SHP77 (cell line): ENCODE measurements at regions not wholly inside any gene's neighbourhood (a gene's known extent, or its start where the extent isn't known, plus 50 kb on each side); places are given as distances from the start of the nearest gene placed in this dataset.

ENCODE experiments used
- DNase-seq, 2 experiments: peaks; one replicate each; lab custom pipeline; 2025; lab: John Stamatoyannopoulos, UW

DNA sequence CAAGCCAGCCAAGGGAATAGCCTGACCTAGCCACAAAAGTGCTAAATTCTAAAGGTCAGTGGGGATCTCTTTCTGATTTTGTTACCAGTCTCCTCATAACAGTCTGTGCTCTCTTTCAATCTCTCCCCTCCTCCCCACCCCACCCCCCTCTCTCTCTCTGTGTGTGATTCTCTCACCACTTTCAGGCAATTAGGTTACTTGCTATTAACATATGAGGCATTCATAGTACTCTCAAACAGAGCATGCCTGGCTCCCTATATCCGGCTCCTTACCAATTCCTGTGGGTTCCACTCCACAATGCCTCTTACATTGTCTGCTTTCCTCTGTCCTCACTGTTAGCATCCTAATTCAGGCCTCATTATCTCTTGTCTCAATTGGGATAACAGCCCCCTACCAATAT lies 464.3 kb upstream of the DEPDC1 start:
- no peak for DNase-seq

DNA sequence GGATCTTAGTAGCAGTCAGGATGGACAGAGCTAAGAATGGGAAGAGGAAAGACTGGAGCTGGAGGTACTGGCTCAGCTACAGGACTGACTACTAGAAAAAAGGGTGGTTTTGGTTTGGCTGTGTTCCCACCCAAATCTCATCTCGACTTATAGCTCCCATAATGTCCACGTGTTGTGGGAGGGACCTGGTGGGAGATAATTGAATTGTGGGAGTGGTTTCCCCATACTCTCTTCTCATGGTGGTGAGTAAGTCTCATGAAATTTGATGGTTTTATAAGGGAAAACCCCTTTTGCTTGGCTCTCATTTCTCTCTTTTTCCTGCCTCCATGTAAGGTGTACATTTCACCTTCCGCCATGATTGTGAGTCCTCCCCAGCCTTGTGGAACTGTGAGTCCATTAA lies 466.5 kb upstream of the DEPDC1 start:
- DNase-seq: no peak

DNA sequence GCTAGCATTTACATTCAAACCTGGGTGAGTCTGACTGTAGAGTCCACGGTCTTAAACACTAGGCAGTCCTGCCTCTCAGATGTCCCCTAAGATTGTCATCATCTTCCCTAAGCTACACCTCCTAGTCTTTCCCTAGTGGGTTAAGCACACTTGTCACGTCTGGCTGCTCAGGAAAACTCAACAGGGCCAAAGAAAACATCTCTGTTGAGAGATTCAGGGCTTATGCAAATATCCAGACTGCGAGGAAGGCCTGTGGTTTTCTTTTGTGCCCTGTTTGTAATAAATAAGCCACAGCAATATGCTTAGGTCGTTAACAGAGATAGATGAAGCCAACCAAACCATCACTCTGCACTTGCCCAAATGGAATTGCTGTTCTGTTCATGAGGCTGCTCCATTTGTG lies 472.6 kb upstream of the DEPDC1 start:
- DNase-seq: no peak

DNA sequence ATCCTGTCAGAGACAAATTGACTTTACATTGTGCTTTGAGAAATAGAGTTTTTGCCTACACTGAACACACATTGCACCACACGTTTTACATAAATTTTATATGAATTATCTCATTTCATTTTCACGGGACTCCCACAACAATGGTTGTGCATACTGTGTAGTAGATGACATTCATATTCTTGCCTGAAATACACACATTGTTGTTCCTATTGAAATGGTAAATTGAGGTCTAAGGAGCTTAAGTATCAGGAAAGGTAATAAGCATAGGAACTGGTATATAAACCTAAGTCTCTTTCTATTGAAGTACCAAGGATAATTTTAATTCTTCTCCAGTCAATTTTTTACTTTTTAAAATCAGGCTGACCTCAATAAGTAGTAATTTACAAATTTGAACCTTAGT lies 473.7 kb upstream of the DEPDC1 start:
- DNase-seq: no peak

DNA sequence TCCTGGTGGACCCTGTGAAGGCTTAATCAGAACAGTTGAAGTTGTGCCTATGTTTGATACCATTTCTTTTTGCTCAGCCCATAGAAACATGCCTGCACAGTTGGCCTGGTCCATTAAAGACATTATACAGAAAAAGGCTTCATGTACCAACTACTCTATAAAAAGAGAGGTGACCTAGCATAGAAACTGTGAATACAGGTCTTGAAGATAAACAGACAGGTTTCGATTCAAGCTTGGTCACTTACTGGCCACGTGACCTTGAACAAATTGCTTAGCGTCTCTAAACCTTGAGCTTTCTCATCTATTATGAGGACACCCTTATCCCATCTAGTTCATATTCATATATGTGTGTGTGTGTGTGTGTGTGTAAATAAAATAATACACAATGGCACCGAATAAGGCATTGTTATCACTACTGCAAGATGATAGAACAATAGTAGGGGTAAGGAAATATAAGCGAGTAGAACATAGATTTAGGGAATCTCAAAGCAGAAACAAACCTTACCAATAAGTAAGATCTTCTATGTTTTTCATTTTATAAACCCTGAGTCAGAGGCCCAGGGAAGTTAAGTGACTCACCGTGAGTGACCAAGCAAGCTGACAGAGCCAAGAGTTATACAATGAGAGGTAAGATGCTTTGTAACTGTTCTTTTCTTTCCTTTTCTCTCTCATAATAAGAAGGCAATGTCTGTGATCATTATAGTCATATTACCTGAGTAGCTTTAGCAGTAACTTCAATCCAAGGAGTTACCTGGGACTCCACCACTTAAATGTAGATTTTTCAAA lies 476.8 kb upstream of the DEPDC1 start:
- no peak for DNase-seq

DNA sequence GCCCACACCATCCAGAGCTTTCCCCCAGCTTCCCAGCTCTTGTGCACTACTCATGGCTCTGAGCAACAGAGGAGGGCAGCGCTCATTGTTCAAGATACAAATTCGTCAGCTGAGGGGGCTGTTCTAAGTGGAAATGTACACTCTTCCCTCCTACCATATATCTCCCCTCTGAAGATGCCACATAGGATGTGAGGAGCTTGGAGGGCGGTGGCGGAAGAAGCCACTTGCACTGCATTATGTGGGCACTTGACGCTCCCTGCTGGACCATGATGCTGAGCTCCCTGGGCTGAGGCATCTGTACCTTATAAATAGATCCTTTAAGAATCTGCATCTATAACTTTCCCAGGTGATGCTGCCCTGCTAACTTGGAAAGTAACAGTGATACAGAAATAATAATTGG lies 477.6 kb upstream of the DEPDC1 start:
- DNase-seq: no peak

DNA sequence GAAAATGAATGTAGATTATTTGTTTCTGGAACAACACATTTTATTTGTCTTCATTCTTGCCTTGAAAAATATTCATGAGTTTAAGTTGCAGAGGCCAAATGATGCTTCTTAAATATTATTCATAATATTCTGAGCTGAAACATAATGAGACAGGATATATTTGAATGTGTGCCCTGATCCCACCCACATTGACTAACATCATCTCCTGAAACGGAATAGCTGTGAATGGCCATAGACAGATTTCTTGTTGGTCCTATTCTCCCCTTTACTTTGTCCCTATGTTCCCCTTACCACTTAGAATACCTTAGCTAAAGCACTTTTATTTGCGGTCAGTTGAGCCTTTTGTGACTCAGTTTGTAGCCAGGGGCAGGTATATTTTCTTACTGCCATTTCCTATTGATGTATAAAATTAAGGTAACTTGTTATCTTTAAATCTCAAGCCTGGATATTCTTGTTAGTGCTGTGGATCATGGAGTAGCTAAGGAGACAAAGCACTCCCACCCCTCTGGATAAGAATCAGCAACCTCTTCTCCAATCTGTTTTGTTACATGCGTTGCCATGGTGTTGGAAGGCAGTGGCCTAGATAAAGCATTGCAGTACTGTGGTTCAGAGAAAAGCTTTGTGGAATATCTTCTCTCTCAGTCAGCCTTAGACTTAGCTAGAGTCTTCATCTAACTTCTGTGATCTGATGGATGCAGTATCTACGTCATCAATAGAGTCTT lies 478.5 kb upstream of the DEPDC1 start:
- DNase-seq: no peak

DNA sequence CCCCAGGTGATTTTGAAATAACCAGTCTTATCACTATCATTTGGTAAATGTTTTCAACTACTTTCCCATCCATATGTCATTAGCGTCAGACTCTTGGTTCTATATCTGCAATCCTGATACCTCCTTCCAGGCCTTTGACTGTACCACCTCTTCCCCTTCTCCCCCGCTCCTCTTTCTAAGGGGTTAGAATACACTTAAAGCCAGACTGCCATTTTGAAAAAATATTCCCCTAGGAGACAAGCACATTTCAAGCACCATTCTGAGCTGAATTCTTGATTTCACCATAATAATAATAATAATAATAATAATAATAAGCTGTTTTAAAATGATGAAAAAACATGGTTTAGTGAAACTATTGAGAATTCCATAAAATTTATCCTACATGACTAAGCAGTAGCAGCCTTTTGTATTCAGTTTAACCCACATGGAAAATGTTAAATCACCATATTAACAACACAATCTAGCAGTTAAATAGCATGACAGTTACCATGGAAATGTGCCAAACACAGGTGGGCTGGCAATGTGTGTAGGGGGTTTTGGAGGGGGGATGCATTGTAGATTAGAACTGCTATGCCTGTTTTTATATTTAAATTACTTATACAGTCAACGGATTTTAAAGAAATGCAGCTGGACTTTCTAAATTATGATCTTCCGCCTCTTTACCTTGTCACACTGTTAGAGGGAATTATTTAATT lies 480.2 kb upstream of the DEPDC1 start:
- DNase-seq: no peak

DNA sequence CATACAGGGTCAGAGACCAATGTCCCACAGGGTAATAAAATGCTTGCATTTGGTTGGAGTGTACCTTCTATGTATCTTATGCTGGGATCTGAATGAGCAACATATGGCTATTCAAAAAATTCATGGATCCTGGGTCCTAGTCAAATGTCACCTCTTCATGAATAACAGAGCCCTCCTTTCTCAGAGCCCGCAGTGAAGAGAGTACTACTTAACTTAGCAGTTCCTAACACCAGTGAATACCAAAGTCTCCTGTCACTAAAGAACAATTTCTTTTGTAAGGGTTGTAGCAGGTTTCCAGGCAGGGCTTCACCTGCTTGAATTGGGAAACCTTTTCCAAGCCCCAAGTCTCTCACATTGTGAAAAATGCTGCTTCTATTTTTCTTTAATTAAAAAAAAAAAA lies 483.0 kb upstream of the DEPDC1 start:
- DNase-seq: no peak

DNA sequence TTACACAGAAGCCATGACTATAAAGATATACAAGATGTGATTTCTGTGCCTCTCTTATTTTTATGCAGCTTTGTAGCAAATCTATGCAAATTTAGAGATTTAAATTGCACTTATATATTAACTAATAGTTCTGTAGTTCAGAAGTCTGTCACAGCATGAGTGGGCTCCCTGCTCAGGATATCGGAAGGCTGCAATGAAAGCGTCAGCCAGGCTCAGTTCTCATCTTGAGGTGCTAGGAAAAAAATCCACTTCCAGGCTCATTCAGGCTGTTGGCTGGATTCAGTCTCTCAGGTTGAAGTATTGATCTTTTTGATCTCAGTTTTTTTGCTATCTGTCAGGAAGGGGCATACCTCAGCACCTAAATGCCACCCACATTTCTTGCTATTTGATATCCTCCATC lies 487.4 kb upstream of the DEPDC1 start:
- no peak for DNase-seq

DNA sequence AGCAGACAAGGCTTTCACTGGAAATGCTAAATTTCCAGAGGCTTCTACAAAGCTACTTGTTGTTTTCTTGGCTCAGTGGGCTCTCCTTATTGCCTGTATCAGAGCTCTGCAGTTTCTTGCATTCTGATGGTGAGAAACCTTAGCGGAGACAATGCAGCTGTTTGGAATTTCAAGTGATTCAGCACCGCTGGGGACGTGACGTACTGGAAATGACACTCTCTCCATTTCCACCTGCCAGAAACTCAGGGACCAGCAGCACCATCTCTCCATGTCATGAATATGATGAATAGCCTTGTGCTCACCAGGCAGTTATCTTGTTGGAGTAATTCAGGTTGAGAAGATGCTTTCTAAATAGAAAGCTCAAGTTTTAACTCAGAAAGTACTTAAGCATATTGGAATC lies 497.2 kb upstream of the DEPDC1 start:
- DNase-seq: no peak

DNA sequence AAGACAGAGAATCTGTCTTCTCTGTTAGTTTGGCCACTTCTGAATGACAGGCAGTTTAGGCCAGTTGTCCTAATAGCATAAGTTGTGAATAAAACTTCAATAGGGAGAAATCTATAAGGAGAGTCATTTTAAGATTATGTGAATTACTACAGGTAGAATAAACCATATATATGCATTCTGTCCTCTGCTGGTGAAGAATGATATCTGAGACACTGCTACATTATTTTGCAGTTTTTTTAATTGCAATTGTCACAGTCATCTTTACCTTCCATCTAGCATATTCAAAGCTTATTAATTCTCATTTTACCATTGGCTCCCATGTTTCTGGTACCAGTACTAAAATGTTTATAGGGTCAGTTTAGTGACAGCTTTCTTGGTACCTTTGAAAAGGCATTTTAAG lies 519.6 kb upstream of the DEPDC1 start:
- DNase-seq: no peak

DNA sequence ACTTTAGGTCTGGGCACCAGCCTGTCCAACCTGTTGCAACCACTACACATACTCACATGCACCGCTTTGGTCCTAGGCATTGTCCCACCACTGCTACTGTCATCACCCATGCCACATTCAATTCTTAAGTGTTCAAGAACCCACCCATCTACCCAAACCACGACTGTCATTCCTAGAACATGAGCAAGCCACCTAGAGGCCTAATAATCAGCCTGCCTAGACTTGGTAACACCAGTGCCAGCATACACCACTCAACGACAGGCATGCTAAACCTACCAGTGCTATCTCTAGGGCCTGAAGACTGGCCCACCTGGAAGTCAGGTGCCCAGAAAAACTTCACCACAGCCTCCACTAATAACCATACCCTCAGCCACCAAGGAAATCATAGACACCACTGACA lies 532.8 kb upstream of the DEPDC1 start:
- DNase-seq: no peak

DNA sequence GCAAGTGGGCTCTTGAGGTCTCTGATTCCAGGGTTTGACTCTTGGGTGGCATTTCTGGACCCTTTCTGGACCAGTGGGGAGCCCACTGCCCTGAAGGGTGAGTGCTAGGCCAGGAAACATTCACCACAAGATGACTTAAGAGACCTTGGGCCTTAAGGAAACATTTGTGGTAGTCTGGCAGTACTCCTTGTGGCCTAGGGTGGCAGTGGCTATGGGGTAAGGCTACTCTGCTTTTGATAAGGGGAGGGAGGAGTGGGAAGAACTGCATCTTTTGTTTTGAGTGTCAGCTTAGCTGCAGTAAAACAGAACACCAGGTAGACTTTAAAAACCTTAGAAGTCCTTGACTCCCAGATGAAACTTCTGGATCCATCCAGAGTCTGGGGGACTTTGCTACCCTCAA lies 529.3 kb upstream of the LRRC7 start:
- no peak for DNase-seq

DNA sequence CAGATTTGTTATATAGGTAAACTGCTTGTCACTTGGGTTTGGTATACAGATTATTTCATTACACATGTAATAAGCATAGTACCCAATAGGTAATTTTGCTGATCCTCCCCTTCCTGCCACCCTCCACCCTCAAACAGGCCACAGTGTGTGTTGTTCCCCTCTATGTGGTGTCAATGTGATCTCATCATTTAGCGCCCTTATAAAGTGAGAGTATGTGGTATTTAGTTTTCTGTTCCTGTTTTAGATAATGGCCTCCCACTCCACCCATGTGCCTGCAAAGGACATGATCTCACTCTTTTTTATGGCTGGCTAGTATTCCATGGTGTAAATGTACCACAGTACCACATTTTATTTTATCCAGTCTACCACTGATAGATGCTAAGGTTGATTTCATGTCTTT lies 522.1 kb upstream of the LRRC7 start:
- no peak for DNase-seq

DNA sequence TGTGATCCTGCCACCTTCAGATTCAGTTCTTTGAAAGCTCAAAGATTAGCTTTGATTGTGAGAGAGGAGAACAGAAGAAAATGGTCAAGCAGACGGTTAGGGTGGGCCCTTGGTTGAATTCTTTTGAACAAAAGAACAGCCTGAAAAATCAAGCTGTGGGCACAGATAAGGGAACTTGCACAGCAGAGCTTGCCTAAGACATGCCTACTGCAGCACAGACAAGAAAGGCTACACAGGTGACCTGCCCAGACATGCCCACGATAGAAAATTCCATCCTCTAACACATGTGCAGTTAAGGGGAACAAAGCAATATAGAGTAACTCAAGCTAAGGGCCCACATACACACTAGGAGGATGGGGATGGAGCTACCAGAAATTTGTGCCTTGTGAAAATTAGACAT lies 512.5 kb upstream of the LRRC7 start:
- no peak for DNase-seq

DNA sequence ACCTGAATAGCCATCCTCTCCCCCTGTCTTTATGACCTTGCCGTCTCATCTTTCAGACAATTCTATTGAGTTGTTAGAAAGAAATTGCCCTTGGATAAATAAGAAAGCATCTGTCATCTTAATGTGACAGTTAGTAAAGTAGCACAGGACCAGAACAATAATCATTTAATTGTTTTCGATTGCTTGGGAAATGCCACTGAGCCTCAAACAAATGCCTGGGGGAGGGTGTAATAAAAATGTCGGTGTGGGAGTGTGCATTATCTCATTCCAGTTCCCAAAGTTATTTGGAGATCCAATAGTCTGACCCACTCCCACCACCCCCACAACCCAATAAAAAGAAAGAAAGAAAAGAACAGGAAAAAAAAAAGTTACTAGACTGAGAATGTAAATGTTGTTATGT lies 509.3 kb upstream of the LRRC7 start:
- DNase-seq: no peak

DNA sequence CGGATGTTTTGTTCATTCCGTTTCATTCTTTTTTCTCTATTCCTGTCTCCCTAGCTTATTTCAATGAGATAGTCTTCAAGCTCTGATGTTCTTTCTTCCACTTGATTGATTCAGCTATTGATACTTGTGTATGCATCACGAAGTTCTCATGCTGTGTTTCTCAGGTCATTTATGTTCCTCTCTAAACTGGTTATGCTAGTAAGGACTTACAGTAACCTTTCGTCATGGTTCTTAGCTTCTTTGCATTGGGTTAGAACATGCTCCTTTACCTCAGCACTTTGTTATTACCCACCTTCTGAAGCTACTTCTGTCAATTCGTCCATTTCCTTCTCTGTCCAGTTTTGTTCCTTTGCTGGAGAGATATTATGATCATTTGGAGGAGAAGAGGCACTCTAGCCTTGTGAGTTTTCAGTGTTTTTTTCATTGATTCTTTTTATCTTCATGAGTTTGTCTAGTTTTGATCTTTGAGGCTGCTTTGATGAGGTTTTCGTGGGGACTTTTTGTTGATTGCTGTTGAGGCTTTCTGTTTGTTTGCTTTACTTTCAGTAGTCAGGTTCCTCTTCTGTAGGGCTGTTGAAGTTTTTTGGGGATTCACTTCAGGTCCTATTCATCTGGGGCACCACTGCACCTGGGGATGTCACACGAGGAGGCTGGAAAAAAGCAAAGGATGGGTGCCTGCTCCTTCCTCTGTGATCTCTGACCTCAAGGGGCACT lies 496.9 kb upstream of the LRRC7 start:
- DNase-seq: no peak

DNA sequence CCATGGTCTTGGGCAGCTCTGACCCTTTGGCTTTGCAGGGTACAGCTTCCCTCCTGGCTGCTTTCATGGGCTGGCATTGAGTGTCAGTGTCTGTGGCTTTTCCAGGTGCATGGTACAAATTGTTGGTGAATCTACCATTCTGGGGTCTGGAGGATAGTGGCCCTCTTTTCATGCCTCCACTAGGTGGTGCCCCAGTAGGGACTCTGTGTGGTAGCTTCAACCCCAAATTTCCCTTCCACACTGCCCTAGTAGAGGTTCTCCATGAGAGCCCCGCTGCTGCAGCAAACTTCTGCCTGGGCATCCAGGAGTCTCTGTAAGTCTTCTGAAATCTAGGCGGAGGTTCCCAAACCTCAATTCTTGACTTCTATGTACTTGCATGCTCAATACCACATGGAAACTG lies 494.5 kb upstream of the LRRC7 start:
- DNase-seq: no peak

DNA sequence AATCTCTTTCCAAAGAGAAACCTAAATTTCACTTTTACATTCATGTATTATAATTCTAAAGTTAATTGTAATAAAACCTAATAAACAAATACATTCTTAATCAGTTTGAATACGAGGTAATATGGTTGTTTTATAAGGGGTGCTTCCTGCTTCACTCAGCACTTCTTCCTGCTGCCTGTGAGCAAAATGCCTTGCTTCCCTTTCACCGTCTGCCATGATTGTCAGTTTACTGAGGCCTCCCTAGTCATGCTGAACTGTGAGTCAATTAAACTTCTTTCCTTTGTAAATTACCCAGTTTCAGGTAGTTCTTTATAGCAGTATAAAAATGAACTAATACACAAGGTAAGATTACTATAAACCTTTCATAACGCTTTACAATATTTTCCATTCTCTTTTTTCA lies 491.1 kb upstream of the LRRC7 start:
- DNase-seq: no peak

DNA sequence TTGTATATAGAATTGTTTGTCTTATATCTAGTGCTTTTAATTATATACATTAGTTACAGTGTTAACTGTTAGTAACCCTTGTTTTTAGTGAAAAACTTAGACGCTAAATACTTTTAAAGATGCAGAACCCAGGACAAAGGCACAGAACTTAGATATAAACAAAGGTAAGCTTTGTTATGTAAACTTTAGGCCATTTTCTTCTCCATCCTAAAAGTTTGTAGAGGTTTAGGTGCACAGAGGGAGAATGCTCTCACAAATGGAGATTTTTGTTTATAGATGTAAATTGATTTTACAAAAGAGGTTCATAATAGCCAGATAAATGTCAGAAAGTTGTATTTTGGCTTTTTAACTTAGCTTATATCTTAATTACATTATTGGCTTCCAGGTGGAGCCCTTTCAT lies 490.5 kb upstream of the LRRC7 start:
- DNase-seq: no peak

DNA sequence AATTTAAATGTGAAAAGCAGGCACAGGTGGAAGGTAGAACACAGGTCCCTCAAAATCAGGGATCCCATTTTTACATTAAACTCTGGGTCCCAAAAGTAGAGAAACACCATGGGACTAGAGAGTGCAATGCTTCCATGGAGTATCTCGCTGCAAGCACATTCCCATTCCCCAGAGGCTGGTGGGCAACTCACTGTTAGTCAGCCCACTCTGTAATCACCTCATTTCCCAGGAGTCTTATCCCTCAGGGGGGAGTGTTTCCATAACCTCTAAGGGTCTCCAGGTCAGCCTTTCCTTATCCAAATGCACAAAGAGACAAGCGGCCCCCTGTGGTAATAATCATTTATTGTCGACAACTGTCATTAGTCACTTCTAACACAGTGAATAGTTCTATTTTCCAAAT lies 490.1 kb upstream of the LRRC7 start:
- DNase-seq: no peak

DNA sequence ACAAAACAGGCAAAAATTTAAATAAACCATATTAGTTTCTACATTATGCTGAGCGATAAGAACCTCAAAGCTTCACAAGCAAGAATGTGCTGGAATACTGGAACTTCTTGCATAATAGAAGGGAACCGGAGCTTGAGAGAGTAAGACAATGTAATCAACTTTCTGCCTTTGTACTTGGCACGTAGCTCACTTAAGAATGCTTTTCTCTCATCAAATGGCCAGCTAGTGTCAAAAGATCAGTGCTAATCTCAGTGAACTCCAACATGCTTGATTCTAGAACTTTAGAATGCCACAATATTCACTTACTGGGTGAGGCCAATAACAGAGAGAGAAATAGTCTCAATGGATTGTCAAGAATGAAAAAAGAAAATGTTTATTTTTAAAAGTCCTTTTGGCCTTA lies 486.1 kb upstream of the LRRC7 start:
- no peak for DNase-seq
